HUES64 (cell line): ENCODE measurements at regions not wholly inside any gene's neighbourhood (a gene's known extent, or its start where the extent isn't known, plus 50 kb on each side); places are given as distances from the start of the nearest gene placed in this dataset.
"Not testable (repeated sequence)": the region's sequence is repeated elsewhere in the genome, so short reads cannot be mapped to it uniquely, and the experiment has no call there.

Source experiments
- H3K27ac ChIP-seq: 2 replicates; pipeline ENCODE4 v1.7.0; 2013; ENCODE audit warnings: low read depth, low read length, inconsistent platforms
- H3K27me3 ChIP-seq: 2 replicates; pipeline ENCODE4 v1.6.1; 2013; ENCODE audit warnings: mild to moderate bottlenecking, low read length; ENCODE audit not compliant: insufficient read depth
- H3K36me3 ChIP-seq: 2 replicates; pipeline ENCODE4 v1.6.1; 2013; ENCODE audit warnings: mild to moderate bottlenecking, low read length; ENCODE audit not compliant: insufficient read depth
- H3K4me1 ChIP-seq: 2 replicates; pipeline ENCODE4 v1.6.1; 2013; ENCODE audit warnings: mild to moderate bottlenecking, low read length, moderate library complexity; ENCODE audit not compliant: insufficient read depth
- H3K4me3 ChIP-seq: 2 replicates; pipeline ENCODE4 v1.5.1; 2013; ENCODE audit warnings: mild to moderate bottlenecking, low read length, moderate library complexity
- H3K9ac ChIP-seq: 2 replicates; pipeline ENCODE4 v1.6.1; 2013; ENCODE audit warnings: mild to moderate bottlenecking, low read depth, low read length
- H3K9me3 ChIP-seq: 2 replicates; pipeline ENCODE4 v1.6.1; 2013; ENCODE audit warnings: low read depth, low read length; ENCODE audit not compliant: insufficient read depth
- WGBS: fragments of 150-250, 120-280 bp; methylation state at CpG from one replicate; pipeline ENCODE4 v1.1.7; 2013; ENCODE audit warnings: missing lambda C conversion rate; 5-methylcytosine and 5-hydroxymethylcytosine counted together

- Histone ChIP-seq H3K9me3 (no peaks in the 10 kb centered on the region), H3K4me1 (peaks cover 3% of the 10 kb centered on the region; the same call in 1 of the 2 replicates), H3K27ac (no peak overlapping the region), H3K27me3 (no peaks in the 10 kb centered on the region), H3K4me3 (no peak overlapping the region), H3K9ac (no peak overlapping the region), H3K36me3 (no peaks in the 10 kb centered on the region)
- WGBS: 89% methylated on average over 4 of the region's 4 CpGs
Measured at GRCh38 chr6:11942185-11942864, 69.8 kb upstream of the HIVEP1 start.

- not testable (repeated sequence) for H3K27ac ChIP-seq, H3K27me3 ChIP-seq, H3K9me3 ChIP-seq, H3K36me3 ChIP-seq, H3K4me1 ChIP-seq, H3K4me3 ChIP-seq, H3K9ac ChIP-seq
- 94% methylated on average over 8 of the region's 8 CpGs for WGBS
Measured at GRCh38 chr6:11940532-11941166, 71.5 kb upstream of the HIVEP1 start.

- peaks cover 3% of the 10 kb centered on the region; the same call in 1 of the 2 replicates for H3K4me1 ChIP-seq
- H3K9me3 ChIP-seq: no peaks in the 10 kb centered on the region
- no peak overlapping the region; the same call in 1 of the 2 replicates for H3K27ac ChIP-seq
- H3K4me3 ChIP-seq: no peak overlapping the region
- no peaks in the 10 kb centered on the region for H3K27me3 ChIP-seq
- no peak overlapping the region for H3K9ac ChIP-seq
- H3K36me3 ChIP-seq: no peaks in the 10 kb centered on the region
- WGBS: 49% methylated on average over 8 of the region's 8 CpGs
Measured at GRCh38 chr6:11938285-11938890, 73.7 kb upstream of the HIVEP1 start.

GRCh38 chr6:11934638-11935037 is 77.5 kb upstream of the HIVEP1 start:
- H3K27ac ChIP-seq: no peak overlapping the region
- H3K9ac ChIP-seq: no peak overlapping the region
- no peaks in the 10 kb centered on the region for H3K27me3 ChIP-seq
- no peaks in the 10 kb centered on the region for H3K36me3 ChIP-seq
- peaks cover 3% of the 10 kb centered on the region; the same call in 1 of the 2 replicates for H3K4me1 ChIP-seq
- peaks cover 4% of the 10 kb centered on the region for H3K9me3 ChIP-seq
- H3K4me3 ChIP-seq: no peak overlapping the region
- over 99% methylated on average over 6 of the region's 6 CpGs for WGBS

- H3K9me3 ChIP-seq, H3K9ac ChIP-seq, H3K4me1 ChIP-seq, H3K4me3 ChIP-seq, H3K27ac ChIP-seq, H3K36me3 ChIP-seq, H3K27me3 ChIP-seq: not testable (repeated sequence)
- WGBS: 92% methylated on average over 33 of the region's 33 CpGs
Measured at GRCh38 chr6:11932892-11933291, 79.2 kb upstream of the HIVEP1 start.

- H3K36me3 ChIP-seq: no peaks in the 10 kb centered on the region
- H3K4me3 ChIP-seq: no peak overlapping the region
- no peak overlapping the region for H3K9ac ChIP-seq
- WGBS: 92% methylated on average over 10 of the region's 10 CpGs
- H3K27ac ChIP-seq: no peak overlapping the region
- no peaks in the 10 kb centered on the region for H3K4me1 ChIP-seq
- H3K9me3 ChIP-seq: peaks cover 4% of the 10 kb centered on the region
- H3K27me3 ChIP-seq: no peaks in the 10 kb centered on the region
Measured at GRCh38 chr6:11931296-11932035, 80.6 kb upstream of the HIVEP1 start.

- not testable (repeated sequence) for H3K9me3 ChIP-seq, H3K27me3 ChIP-seq, H3K9ac ChIP-seq, H3K4me3 ChIP-seq, H3K36me3 ChIP-seq, H3K27ac ChIP-seq, H3K4me1 ChIP-seq
- WGBS: 94% methylated on average over 5 of the region's 6 CpGs
Measured at GRCh38 chr6:11930834-11931233, 81.3 kb upstream of the HIVEP1 start.

GRCh38 chr6:11930240-11930639 is 81.9 kb upstream of the HIVEP1 start:
- WGBS: 93% methylated on average over 2 of the region's 2 CpGs
- no peak overlapping the region for H3K27ac ChIP-seq
- H3K9me3 ChIP-seq: peaks cover 4% of the 10 kb centered on the region
- H3K4me3 ChIP-seq: no peak overlapping the region
- H3K27me3 ChIP-seq: no peaks in the 10 kb centered on the region
- no peaks in the 10 kb centered on the region for H3K36me3 ChIP-seq
- no peaks in the 10 kb centered on the region for H3K4me1 ChIP-seq
- H3K9ac ChIP-seq: no peak overlapping the region

- Histone ChIP-seq H3K27ac (no peak overlapping the region), H3K9me3 (peaks cover 4% of the 10 kb centered on the region)
- WGBS: 94% methylated on average over 5 of the region's 8 CpGs
Measured at GRCh38 chr6:11929241-11929835, 82.8 kb upstream of the HIVEP1 start.

GRCh38 chr6:11926594-11927407 is 85.3 kb upstream of the HIVEP1 start:
- 97% methylated on average over 2 of the region's 2 CpGs for WGBS
- H3K4me1 ChIP-seq: no peaks in the 10 kb centered on the region

More at GRCh38 chr6:11929241-11929835, 82.8 kb upstream of the HIVEP1 start:
- H3K27me3 ChIP-seq: no peaks in the 10 kb centered on the region
- H3K4me1 ChIP-seq: no peaks in the 10 kb centered on the region
- H3K36me3 ChIP-seq: no peaks in the 10 kb centered on the region
- no peak overlapping the region for H3K4me3 ChIP-seq
- no peak overlapping the region for H3K9ac ChIP-seq

More at GRCh38 chr6:11926594-11927407, 85.3 kb upstream of the HIVEP1 start:
- H3K4me3 ChIP-seq: no peak overlapping the region
- H3K27ac ChIP-seq: no peak overlapping the region
- H3K36me3 ChIP-seq: no peaks in the 10 kb centered on the region
- H3K9ac ChIP-seq: no peak overlapping the region
- H3K9me3 ChIP-seq: no peaks in the 10 kb centered on the region
- H3K27me3 ChIP-seq: no peaks in the 10 kb centered on the region
